ENCODE measurements at regions not wholly inside any gene's neighbourhood (a gene's known extent, or its start where the extent isn't known, plus 50 kb on each side); places are given as distances from the start of the nearest gene placed in this dataset.

- H3K79me2 ChIP-seq (ENCODE audit: control insufficient read depth, insufficient read depth, low read length), result no peaks in the 10 kb centered on the region
- H2BK120ac ChIP-seq (ENCODE audit: low read depth, low read length), result no peak overlapping the region
- H3K9ac ChIP-seq (ENCODE audit: low read length), result no peak overlapping the region
- DNase-seq, result peak; percentile 53
- no peak overlapping the region for H2BK15ac ChIP-seq (replicated peaks; ENCODE audit: low read depth)
- H3K4me1 ChIP-seq (ENCODE audit: control insufficient read depth, low read depth, low read length), result no peaks in the 10 kb centered on the region
- no peak overlapping the region for H3K27ac ChIP-seq (ENCODE audit: low read depth, low read length)
- no peaks in the 10 kb centered on the region for H3K36me3 ChIP-seq (ENCODE audit: control insufficient read depth, insufficient read depth, low read length)
- H3K4me3 ChIP-seq (ENCODE audit: low read length), result no peak overlapping the region
- H2BK5ac ChIP-seq (ENCODE audit: low read length), result no peak overlapping the region
- no peaks in the 10 kb centered on the region for H3K27me3 ChIP-seq (ENCODE audit: insufficient read depth, low read length, poor library complexity)
- no peak overlapping the region for H3K4ac ChIP-seq (ENCODE audit: low read depth, low read length)
- no peak overlapping the region for H3K18ac ChIP-seq (ENCODE audit: low read length)
- no peak overlapping the region for H2AK5ac ChIP-seq (ENCODE audit: low read length)
- H4K8ac ChIP-seq (ENCODE audit: low read depth, low read length), result no peak overlapping the region
- no peaks in the 10 kb centered on the region for H3K79me1 ChIP-seq (ENCODE audit: low read length)
- no CpG with 5 or more reads among the region's 1 CpG for WGBS (ENCODE audit: extremely low coverage, insufficient coverage, low lambda C conversion rate)
- H4K5ac ChIP-seq (ENCODE audit: low read length), result no peak overlapping the region
- no peak overlapping the region for H3K56ac ChIP-seq (ENCODE audit: low read length)
- H3K23ac ChIP-seq (ENCODE audit: low read length), result no peak overlapping the region
- H3K4me2 ChIP-seq (ENCODE audit: low read length), result no peak overlapping the region
Observed at GRCh38 chr17:54426296-54426886, 474.3 kb upstream of the TOM1L1 start.

GRCh38 chr17:54435966-54436365, 464.7 kb upstream of the TOM1L1 start:
- no peak for DNase-seq
- no peak overlapping the region for H2BK5ac ChIP-seq (ENCODE audit: low read length)
- WGBS (ENCODE audit: extremely low coverage, insufficient coverage, low lambda C conversion rate), result no CpG with 5 or more reads among the region's 10 CpGs
- H3K18ac ChIP-seq (ENCODE audit: low read length), result no peak overlapping the region
- H3K79me1 ChIP-seq (ENCODE audit: low read length), result no peaks in the 10 kb centered on the region
- H3K79me2 ChIP-seq (ENCODE audit: control insufficient read depth, insufficient read depth, low read length), result no peaks in the 10 kb centered on the region
- no peak overlapping the region for H3K23ac ChIP-seq (ENCODE audit: low read length)
- no peaks in the 10 kb centered on the region for H3K4me1 ChIP-seq (ENCODE audit: control insufficient read depth, low read depth, low read length)
- H3K4me2 ChIP-seq (ENCODE audit: low read length), result no peak overlapping the region
- no peak overlapping the region for H4K5ac ChIP-seq (ENCODE audit: low read length)
- no peak overlapping the region for H2BK120ac ChIP-seq (ENCODE audit: low read depth, low read length)
- H3K4ac ChIP-seq (ENCODE audit: low read depth, low read length), result no peak overlapping the region
- no peak overlapping the region for H2AK5ac ChIP-seq (ENCODE audit: low read length)
- H3K27me3 ChIP-seq (ENCODE audit: insufficient read depth, low read length, poor library complexity), result no peaks in the 10 kb centered on the region
- no peak overlapping the region for H3K4me3 ChIP-seq (ENCODE audit: low read length)
- no peak overlapping the region for H3K9ac ChIP-seq (ENCODE audit: low read length)
- H3K27ac ChIP-seq (ENCODE audit: low read depth, low read length), result no peak overlapping the region
- no peak overlapping the region for H2BK15ac ChIP-seq (replicated peaks; ENCODE audit: low read depth)
- no peak overlapping the region for H4K8ac ChIP-seq (ENCODE audit: low read depth, low read length)
- no peaks in the 10 kb centered on the region for H3K36me3 ChIP-seq (ENCODE audit: control insufficient read depth, insufficient read depth, low read length)
- no peak overlapping the region for H3K56ac ChIP-seq (ENCODE audit: low read length)

- H3K4me3 ChIP-seq (ENCODE audit: low read length), result no peak overlapping the region
- H3K79me1 ChIP-seq (ENCODE audit: low read length), result no peaks in the 10 kb centered on the region
- no peaks in the 10 kb centered on the region for H3K36me3 ChIP-seq (ENCODE audit: control insufficient read depth, insufficient read depth, low read length)
- no peak overlapping the region for H2AK5ac ChIP-seq (ENCODE audit: low read length)
- H3K27ac ChIP-seq (ENCODE audit: low read depth, low read length), result no peak overlapping the region
- no peak overlapping the region for H4K5ac ChIP-seq (ENCODE audit: low read length)
- no peak overlapping the region for H3K4me2 ChIP-seq (ENCODE audit: low read length)
- H2BK120ac ChIP-seq (ENCODE audit: low read depth, low read length), result no peak overlapping the region
- H4K8ac ChIP-seq (ENCODE audit: low read depth, low read length), result no peak overlapping the region
- no peaks in the 10 kb centered on the region for H3K79me2 ChIP-seq (ENCODE audit: control insufficient read depth, insufficient read depth, low read length)
- H3K4me1 ChIP-seq (ENCODE audit: control insufficient read depth, low read depth, low read length), result no peaks in the 10 kb centered on the region
- no peak overlapping the region for H2BK15ac ChIP-seq (replicated peaks; ENCODE audit: low read depth)
- no peak for DNase-seq
- H3K4ac ChIP-seq (ENCODE audit: low read depth, low read length), result no peak overlapping the region
- WGBS (ENCODE audit: extremely low coverage, insufficient coverage, low lambda C conversion rate), result no CpG with 5 or more reads among the region's 7 CpGs
- H3K27me3 ChIP-seq (ENCODE audit: insufficient read depth, low read length, poor library complexity), result no peaks in the 10 kb centered on the region
- no peak overlapping the region for H2BK5ac ChIP-seq (ENCODE audit: low read length)
- no peak overlapping the region for H3K18ac ChIP-seq (ENCODE audit: low read length)
- H3K56ac ChIP-seq (ENCODE audit: low read length), result no peak overlapping the region
- H3K9ac ChIP-seq (ENCODE audit: low read length), result no peak overlapping the region
- H3K23ac ChIP-seq (ENCODE audit: low read length), result no peak overlapping the region
Observed at GRCh38 chr17:54439816-54440215, 460.8 kb upstream of the TOM1L1 start.

GRCh38 chr17:54451051-54451450, 449.6 kb upstream of the TOM1L1 start:
- Histone ChIP-seq H2AK5ac (ENCODE audit: low read length) (no peak overlapping the region), H3K36me3 (ENCODE audit: control insufficient read depth, insufficient read depth, low read length) (no peaks in the 10 kb centered on the region), H3K23ac (ENCODE audit: low read length) (no peak overlapping the region), H3K9ac (ENCODE audit: low read length) (no peak overlapping the region), H3K79me2 (ENCODE audit: control insufficient read depth, insufficient read depth, low read length) (no peaks in the 10 kb centered on the region), H2BK120ac (ENCODE audit: low read depth, low read length) (no peak overlapping the region), H3K79me1 (ENCODE audit: low read length) (no peaks in the 10 kb centered on the region), H3K18ac (ENCODE audit: low read length) (no peak overlapping the region), H3K4me3 (ENCODE audit: low read length) (no peak overlapping the region), H3K27me3 (ENCODE audit: insufficient read depth, low read length, poor library complexity) (no peaks in the 10 kb centered on the region), H3K4me2 (ENCODE audit: low read length) (no peak overlapping the region), H4K8ac (ENCODE audit: low read depth, low read length) (no peak overlapping the region), H3K4ac (ENCODE audit: low read depth, low read length) (no peak overlapping the region), H3K56ac (ENCODE audit: low read length) (no peak overlapping the region), H3K4me1 (ENCODE audit: control insufficient read depth, low read depth, low read length) (no peaks in the 10 kb centered on the region), H4K5ac (ENCODE audit: low read length) (no peak overlapping the region), H3K27ac (ENCODE audit: low read depth, low read length) (no peak overlapping the region), H2BK15ac (replicated peaks; ENCODE audit: low read depth) (no peak overlapping the region), H2BK5ac (ENCODE audit: low read length) (no peak overlapping the region)
- no CpG with 5 or more reads among the region's 1 CpG for WGBS (ENCODE audit: extremely low coverage, insufficient coverage, low lambda C conversion rate)
- DNase-seq, result no peak

GRCh38 chr17:54452666-54453348, 447.8 kb upstream of the TOM1L1 start:
- H3K79me1 ChIP-seq (ENCODE audit: low read length), result no peaks in the 10 kb centered on the region
- H3K4ac ChIP-seq (ENCODE audit: low read depth, low read length), result no peak overlapping the region
- no peak overlapping the region for H4K8ac ChIP-seq (ENCODE audit: low read depth, low read length)
- H4K5ac ChIP-seq (ENCODE audit: low read length), result no peak overlapping the region
- H3K9ac ChIP-seq (ENCODE audit: low read length), result no peak overlapping the region
- no peak overlapping the region for H3K56ac ChIP-seq (ENCODE audit: low read length)
- H2BK5ac ChIP-seq (ENCODE audit: low read length), result no peak overlapping the region
- no peak overlapping the region for H3K27ac ChIP-seq (ENCODE audit: low read depth, low read length)
- H3K27me3 ChIP-seq (ENCODE audit: insufficient read depth, low read length, poor library complexity), result no peaks in the 10 kb centered on the region
- H3K4me1 ChIP-seq (ENCODE audit: control insufficient read depth, low read depth, low read length), result no peaks in the 10 kb centered on the region
- no peak overlapping the region for H3K23ac ChIP-seq (ENCODE audit: low read length)
- no peak overlapping the region for H2BK120ac ChIP-seq (ENCODE audit: low read depth, low read length)
- DNase-seq, result no peak
- H3K36me3 ChIP-seq (ENCODE audit: control insufficient read depth, insufficient read depth, low read length), result no peaks in the 10 kb centered on the region
- no peak overlapping the region for H3K4me2 ChIP-seq (ENCODE audit: low read length)
- no peak overlapping the region for H2BK15ac ChIP-seq (replicated peaks; ENCODE audit: low read depth)
- no peak overlapping the region for H3K4me3 ChIP-seq (ENCODE audit: low read length)
- H3K18ac ChIP-seq (ENCODE audit: low read length), result no peak overlapping the region
- no CpG with 5 or more reads among the region's 6 CpGs for WGBS (ENCODE audit: extremely low coverage, insufficient coverage, low lambda C conversion rate)
- H3K79me2 ChIP-seq (ENCODE audit: control insufficient read depth, insufficient read depth, low read length), result no peaks in the 10 kb centered on the region
- no peak overlapping the region for H2AK5ac ChIP-seq (ENCODE audit: low read length)
